ENCODE measurements at regions not wholly inside any gene's neighbourhood (a gene's known extent, or its start where the extent isn't known, plus 50 kb on each side); places are given as distances from the start of the nearest gene placed in this dataset.

DNA sequence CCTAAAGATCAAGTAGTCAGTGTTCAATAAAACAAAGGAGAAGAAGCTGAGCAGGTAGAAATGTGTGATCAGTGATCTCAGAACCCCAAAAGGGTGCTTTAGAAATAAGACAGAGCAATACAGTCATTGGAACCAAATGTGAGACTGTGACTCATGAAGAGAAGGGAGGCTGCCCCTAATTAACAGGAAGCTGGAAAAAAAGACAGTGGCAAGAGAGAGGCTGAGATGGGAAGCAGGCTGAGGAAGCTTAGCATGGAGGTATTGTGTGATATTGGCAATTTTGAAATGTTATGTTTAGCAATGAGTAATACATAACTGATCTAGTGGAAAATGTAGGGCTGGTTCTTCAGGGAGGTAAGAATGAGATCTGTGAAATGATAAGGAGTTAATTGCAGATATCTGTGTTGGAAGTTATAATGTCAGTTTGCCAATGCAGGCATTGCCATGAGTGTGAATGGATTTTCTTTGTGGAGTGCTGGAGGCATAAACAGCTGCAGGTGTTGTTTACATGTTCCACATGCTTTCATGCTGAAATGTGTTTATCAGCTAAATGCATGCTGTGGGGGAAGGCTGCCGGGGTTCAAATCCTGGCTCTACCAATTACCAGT, 90.6 kb upstream of the CACNA1E start:
- DNase-seq = no peak

DNA sequence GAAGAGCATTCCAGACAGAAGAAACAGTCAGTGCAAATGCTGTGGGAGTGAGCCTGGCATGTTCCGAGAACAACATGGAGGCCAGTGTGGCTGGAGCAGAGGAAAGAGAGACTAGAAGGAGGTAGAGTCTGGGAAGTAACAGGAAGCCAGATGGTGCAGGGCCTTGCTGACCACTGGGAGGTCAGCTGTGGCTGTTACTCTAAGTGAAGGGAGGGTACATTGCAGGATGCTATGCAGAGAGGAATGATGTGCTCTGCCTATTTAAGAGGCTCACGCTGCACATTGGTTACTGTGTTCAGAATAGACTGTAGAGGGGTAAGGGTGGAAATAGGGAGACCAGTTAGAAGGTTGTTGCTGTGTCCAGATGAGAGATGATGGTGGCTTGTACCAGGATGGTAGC, 88.6 kb upstream of the CACNA1E start:
- no peak for DNase-seq

DNA sequence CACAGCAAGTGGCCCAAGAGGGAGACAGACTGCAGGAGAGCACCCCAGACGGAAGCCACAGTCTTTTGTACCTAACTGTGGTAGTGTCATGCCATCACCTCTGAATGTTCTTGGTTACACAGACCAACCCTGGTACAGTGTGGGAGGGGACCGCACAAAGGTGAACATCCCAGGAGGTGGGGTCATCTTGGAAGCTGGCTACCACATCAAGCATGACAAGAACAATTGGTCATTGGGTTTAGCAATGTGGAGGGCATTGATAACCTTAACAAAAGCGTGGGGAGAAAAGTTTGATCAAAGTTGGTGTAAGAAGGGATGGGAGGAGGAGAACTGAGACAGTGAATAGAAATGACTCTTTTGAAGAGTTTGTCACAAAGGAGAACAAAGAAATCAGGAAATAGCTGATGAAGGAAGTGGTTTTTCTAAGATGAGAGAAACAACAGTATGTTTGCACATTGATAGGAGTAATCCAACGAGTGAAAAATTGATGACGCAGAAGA, 87.1 kb upstream of the CACNA1E start:
- DNase-seq = no peak

DNA sequence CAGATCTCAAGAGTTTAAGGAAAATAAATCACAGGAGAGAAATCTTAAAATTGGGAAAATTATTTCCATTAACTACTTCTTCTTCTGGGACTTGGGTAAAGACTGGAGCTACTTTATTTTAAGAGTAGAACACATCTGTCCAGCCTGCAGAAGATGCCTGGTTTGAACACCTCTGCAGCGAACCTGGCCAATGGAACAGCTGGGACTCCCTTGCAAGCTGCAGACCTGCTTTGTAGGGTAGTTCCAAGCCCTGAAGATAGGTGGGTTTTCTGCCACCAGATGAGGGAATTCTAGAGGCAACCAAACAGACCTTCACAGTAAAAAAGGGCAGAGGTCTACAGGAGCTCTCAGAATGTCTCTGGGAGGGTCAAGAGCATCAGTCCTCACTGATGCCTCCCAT, 86.5 kb upstream of the CACNA1E start:
- no peak for DNase-seq

DNA sequence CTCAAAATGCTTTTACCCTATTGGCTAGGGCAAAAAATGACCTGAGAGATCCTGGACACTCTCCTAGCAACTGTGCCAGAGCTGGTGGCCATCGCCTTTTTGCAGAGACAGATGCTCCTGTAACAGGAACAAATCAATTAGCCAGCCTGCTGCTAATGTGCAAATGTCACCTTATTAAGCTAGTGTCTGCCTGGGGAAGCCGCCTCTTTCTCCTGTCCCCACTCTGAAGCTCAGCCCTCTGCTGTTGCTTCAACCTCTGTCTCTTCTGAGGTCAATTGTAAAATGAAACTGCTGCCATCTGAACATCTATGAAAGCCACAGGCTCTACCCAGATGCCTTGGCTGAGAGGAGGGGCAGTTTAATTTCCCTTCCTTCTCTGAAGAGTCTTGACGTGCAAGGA, 85.5 kb upstream of the CACNA1E start:
- no peak for DNase-seq

DNA sequence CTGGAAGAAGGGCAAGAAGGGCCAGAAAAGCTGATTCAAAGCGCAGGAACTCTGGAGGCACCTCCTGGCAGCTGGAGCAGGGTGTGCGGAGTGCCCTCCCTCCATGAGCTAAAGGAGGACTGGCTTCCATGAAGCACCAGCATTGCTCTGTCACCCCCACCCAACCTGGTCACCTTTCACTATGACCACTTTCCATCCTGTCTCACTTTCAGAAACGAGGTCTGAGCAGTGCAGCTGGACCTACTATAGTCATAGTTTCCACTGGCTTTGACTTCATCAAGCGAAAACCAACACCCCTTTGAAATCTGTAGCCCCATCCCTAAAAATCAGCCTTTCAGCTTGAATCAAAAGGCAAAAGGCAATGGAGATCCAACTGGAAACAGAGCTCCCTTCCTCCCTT, 84.8 kb upstream of the CACNA1E start:
- DNase-seq = no peak

DNA sequence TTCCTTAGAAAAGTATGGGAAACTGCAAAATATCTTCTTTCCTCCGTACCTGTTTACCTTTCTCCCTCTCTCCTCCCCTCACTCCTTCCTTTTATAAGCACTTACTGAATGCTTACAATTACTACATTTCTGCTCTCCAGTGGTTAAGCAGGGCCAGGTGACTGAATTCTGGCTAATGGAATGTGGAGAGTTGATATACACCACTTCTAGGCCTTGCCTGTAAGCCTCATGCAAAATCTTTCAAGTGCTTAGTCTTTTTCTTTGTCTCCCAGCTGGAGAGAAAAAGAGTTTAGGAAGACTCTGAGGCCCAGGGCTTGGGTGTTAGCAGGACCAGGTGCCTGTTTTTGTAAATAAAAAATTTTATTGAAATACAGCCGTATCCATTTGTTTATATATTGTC, 77.7 kb upstream of the CACNA1E start:
- DNase-seq = no peak

DNA sequence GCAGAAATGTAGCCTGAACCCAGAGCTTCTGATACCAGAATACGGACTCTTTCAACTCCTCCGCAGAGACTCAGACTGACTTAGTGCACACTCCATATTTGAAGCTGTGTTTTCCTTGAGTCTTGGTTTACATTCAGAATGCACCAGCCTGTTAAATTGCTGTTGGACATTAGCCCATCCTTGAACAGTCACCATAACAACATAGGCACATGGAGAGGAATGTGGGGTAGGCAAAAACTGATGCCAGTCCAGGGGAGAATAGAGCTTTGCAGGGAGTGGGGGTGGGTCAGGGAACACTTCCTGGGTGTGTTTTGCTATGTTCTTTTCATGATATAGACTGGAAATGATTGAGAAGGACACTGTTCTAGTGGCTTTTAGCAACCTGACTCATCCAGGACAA, 76.3 kb upstream of the CACNA1E start:
- DNase-seq = no peak

DNA sequence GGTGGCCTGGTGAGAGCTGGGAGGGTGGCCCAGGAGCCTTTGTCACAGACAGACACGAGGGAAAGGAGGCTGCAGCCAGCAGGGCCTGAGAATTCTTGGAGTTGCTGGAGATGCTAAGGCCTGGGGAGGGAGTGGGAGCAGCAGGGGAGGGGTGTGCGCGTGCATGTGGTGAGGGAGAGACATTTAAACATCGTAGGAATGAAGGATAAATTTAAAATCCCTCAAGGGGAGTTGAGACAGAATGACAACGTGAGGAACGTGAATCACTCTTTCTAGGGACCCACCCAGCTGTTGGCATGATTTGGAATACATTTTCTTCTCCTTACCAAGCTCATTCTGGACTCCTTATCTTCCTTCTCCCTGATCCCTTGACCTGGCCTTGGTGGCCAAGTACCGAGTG, 73.3 kb upstream of the CACNA1E start:
- DNase-seq = no peak

DNA sequence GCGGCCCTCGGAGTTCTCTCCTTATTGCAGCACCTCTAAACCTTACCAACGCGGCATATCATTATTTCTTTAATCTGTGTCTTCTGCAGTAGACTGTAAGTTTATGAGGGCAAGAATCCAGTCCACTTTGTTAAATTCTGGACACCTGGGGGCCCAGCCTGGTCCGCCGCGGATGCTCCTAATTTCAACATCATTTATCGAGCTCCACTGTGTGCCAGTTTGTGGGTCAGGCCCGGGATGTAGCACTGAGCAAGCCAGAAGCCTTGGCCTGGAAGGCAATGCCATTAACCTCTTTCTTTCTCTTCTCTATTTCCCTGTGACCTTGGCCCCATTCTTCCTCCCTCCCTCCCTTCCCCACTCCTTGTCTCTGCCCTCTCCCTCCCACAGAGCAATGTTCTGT, 70.6 kb upstream of the CACNA1E start:
- no peak for DNase-seq

DNA sequence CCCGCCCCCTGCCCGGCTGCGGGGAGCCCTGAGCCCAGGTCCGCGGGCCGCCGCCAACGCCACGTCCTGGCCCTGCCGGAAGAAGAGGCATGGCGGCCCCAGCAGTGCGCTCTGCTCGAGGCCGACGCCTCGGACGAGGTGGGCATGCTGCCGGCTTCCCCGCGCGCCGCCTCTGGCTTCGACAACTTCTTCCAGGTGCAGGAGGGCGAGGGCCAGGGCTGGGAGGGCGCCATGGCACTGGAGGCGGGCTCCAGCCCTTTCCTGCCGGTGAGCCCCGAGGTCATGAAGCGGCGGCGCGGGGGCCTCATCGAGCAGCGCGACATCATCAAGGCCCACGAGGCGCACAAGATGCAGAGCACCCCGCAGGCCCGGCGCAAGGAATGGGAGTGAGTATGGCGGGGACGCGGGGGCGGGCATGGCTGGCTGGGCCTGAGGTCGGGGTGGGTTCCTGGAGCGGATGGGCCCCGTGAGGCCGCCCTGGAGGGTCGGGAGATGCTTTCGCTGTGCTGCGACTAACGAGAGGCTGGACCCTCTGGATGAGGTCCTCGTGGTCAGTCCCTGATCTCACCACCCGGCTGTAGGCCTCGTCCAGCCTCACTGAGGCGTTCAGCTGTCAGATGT, 70.0 kb upstream of the CACNA1E start:
- no peak for DNase-seq

DNA sequence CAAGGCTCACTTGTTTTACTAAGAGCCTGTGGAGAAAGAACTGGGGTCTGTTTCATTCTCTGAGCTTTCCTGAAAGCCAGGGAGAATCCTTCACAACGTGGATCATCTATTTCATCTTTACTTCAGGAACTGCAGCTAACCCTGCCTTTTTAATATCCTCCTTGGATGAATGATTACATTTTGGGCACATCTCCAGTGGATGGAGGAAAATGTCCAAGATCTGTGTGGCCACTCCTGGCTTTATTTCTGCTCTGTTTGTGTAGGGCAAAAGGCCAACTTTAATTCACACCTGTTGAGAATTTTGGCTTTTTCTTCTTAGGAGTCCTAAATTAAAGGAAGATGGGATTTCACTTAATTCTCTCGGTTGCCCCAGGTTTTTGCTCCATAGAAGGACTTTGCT, 69.5 kb upstream of the CACNA1E start:
- no peak for DNase-seq

DNA sequence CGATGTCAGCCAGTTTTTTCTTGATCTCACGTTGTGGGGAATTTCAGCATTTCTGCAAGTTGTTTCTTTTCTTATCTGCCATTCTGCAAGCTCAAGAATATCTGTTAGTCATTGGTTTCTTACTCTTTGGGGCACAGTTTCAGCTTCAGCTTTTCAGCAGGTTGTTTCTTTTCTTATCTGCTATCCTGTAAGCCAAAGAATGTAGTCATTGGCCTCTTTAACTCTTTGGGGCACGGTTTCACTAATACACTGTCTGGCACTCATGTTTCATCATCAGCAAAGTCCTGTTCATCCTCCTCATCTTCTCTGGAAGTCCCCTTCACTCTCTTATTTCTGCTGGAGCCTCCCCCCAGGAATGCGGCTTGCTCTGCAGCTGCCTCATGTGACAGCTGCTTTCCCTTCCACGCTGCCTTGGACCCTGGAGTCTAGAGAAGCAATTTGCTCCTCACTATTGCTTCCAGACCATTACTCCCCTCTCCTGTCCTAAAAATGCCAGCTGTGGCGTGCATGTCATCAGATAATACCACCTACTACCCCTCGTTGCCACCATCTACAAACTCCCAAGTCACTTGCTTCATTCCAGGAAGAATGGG, 67.0 kb upstream of the CACNA1E start:
- DNase-seq = no peak

DNA sequence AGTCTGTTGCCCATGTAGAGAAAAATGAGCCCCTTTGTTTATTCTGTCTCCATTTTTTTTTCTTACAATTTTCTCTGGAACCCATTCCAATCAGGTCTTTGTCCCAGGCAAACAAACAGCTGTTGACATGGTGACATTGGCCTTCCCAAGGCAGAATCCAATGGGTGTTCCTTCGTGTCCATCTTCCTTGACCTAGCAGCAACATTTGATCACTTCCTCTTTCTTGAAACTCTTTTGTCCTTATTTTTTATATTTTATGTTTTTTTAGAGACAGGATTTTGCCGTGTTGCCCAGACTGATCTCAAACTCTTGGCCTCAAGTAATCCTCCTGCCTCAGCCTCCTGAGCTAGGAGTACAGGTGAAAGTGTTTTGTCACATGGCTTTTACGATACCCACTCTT, 65.4 kb upstream of the CACNA1E start:
- DNase-seq = no peak

DNA sequence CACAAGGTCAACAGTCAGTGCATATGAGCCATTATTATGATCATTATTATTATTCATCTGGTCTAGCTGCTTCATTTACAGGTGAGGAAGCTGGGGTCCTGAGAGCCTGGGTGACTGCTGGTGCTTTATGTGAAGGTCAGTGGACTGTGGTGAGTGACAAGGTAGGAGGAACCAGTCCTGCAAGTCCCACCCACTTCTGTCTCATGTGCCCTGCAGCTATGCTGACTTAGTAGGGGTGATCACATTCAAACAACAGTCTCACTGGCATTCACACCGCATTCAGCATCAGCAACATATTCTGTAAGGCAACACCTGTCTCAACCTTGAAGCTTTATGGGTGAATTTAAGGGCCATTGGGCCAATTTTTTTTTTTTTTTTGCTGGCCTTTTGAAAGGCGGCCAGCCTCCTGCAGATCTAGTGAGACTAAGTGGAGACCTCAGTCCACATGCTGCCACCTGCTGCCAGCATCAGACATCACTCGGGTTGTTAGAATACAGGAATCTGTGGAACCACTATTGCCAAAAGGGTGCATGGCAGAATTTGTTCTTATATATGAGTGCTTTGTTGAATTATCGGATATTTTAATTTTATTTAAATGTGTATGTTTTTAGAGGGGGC, 59.9 kb upstream of the CACNA1E start:
- DNase-seq = peak; percentile 36 to 42

DNA sequence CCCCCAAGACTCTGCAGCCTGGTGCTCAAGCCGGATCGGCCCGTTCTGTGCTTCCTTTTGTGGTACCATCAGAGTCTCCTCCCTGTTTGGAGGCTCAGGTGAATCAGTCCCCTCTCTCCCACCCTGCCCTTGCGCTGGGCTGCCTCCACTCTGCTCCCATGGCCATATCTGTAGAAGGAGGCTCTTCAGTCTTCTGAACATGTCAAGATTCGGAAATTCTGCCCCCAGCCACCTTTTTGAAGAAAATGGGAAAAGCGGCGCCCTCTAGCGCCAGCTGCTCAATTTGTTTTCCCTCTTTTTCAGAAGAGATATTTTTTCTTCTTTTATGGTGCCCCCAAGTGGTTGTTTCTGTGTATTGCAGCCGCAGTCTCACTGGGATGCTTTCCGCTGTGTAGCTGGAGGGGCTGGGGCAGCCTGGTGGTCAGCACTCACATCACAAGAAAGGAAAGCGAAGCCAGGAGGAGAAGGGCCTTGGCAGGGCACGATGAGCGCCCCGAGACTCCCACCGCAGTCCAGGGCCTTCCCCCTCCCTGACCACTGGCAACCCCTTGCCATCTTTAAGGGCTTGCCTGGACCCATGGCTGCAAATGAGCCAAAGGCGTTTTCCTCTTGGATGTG, 58.4 kb upstream of the CACNA1E start:
- DNase-seq = peak; percentile 89 to 96

DNA sequence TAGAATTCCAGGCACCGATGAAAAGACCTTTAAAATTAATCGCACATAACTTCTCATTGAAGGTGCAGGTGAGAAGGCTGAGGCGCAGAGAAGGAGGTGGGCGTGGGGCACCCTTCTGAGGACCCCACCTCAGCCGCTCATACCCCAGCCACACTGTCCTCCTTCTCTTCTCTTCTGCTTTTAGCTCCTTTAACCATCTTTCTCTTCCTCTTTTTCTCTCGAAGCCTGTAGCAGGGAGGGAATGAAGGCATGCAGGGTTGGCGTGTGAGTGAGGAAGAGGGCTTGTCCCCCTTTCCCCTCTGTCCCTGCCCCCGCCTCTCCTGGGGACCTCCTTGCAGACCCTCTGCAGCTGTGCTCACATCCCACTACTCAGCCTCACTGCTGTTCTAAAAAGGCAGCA, 57.8 kb upstream of the CACNA1E start:
- DNase-seq = no peak

DNA sequence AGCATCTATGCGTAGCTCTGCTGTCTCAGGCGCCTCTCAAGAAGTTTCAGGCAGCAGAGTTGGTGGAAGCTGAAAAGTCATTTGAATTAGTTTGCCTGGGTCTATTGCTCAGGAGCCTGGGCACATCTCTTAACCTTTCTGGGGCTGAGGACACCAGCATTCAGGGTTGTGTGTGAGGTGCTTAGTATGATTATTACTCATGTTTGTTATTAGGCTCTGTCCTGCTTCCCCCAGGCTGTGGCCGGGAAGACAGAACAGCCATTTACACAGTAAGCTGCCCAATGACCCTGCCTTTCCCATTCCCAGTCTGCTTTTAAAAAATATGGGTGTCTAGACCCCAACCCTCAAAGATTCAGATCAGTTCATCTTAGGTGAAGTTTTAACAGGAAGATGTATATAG, 53.9 kb upstream of the CACNA1E start:
- no peak for DNase-seq

DNA sequence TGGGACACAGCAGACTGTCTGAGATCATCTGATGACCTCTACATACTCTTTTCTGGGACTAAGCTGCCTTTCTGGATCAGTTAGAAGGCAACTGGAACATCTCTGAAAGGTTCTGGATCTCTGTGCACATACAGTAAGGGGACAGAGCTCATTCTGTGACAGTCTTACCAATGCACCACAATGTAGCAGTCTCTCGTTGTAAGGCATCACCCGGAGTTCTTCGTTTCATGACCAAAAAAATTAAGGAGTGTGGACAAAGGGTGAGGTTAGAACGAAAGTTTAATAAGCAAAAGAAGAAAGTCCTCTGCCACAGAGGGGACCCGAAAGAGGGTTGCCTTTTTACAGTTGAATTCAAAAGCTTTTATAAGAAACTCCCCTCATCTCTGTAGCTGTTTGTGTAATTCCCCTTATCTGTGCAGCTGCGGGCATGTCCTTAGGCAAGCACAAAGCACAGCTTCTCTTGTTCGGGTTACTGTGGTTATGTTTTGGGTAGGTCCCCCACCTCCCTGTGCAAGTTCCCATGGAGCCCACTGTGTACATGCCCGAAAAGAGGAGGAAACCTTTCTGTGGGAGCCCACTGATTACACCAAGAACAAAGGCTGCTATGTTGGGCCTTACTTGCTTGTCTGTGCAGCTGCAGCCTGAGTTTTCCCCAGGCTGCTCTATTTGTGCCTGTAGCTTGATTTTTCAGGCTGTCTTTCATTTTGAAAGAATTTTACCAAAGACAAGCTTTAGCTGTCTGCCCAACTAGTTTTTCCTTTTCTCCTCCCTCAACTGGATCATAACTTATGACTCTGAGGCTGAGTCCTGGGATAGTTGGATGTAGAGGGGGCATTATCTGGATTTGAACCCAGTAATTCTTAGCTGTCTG, 53.1 kb upstream of the CACNA1E start:
- DNase-seq = no peak
